Parathyroid adenoma (tissue), 2 donors: ENCODE measurements at regions not wholly inside any gene's neighbourhood (a gene's known extent, or its start where the extent isn't known, plus 50 kb on each side); places are given as distances from the start of the nearest gene placed in this dataset.

ENCODE experiments used
- H2AFZ ChIP-seq: fragments of 300-600 bp; sonication (generic); one replicate; pipeline ENCODE4 v1.7.0; 2017; ENCODE audit warnings: antibody characterized with exemption, mild to moderate bottlenecking
- H3K27ac ChIP-seq: fragments of 300-600 bp; sonication (generic); one replicate; pipeline ENCODE4 v1.7.0; 2017
- H3K27me3 ChIP-seq: fragments of 300-600 bp; sonication (generic); one replicate; pipeline ENCODE4 v1.7.0; 2017; ENCODE audit warnings: low read length; ENCODE audit not compliant: control insufficient read depth, insufficient read depth
- H3K36me3 ChIP-seq: fragments of 300-600 bp; sonication (generic); one replicate; pipeline ENCODE4 v1.7.0; 2017; ENCODE audit warnings: low read length; ENCODE audit not compliant: control insufficient read depth, insufficient read depth
- H3K4me1 ChIP-seq: fragments of 300-600 bp; sonication (generic); one replicate; pipeline ENCODE4 v1.7.0; 2017; ENCODE audit warnings: control low read depth
- H3K4me2 ChIP-seq: fragments of 300-600 bp; sonication (generic); one replicate; pipeline ENCODE4 v1.7.0; 2017; ENCODE audit warnings: low read length
- H3K4me3 ChIP-seq: fragments of 300-600 bp; sonication (generic); one replicate; pipeline ENCODE4 v1.7.0; 2017; ENCODE audit warnings: low read depth, low read length
- H3K79me2 ChIP-seq: fragments of 300-600 bp; sonication (generic); one replicate; pipeline ENCODE4 v1.7.0; 2017; ENCODE audit warnings: control low read depth
- H3K9ac ChIP-seq: fragments of 300-600 bp; sonication (generic); one replicate; pipeline ENCODE4 v1.7.0; 2017; ENCODE audit warnings: mild to moderate bottlenecking
- H3K9me3 ChIP-seq: fragments of 300-600 bp; sonication (generic); one replicate; pipeline ENCODE4 v1.7.0; 2017; ENCODE audit warnings: low read length; ENCODE audit not compliant: control insufficient read depth
- CTCF ChIP-seq: fragments of 300-600 bp; sonication (generic); IDR thresholded peaks from one replicate; pipeline ENCODE4 v1.7.0; 2017; ENCODE audit warnings: antibody characterized with exemption, mild to moderate bottlenecking
- donor health status: primary hyperparathyroidism.

- no peak overlapping the region for H3K27ac ChIP-seq
- TF ChIP-seq CTCF = no peak
- H3K36me3 ChIP-seq = no peaks in the 10 kb centered on the region
Measured at GRCh38 chr12:43107026-43107775, 444.8 kb downstream of the ADAMTS20 start.

GRCh38 chr12:43106355-43106754 is 445.6 kb downstream of the ADAMTS20 start:
- no peak overlapping the region for H2AFZ ChIP-seq
- peaks cover 11% of the 10 kb centered on the region for H3K4me1 ChIP-seq
- H3K9ac ChIP-seq = no peak overlapping the region
- no peak overlapping the region for H3K27ac ChIP-seq
- no peaks in the 10 kb centered on the region for H3K9me3 ChIP-seq
- no peaks in the 10 kb centered on the region for H3K79me2 ChIP-seq
- H3K27me3 ChIP-seq = no peaks in the 10 kb centered on the region
- no peak overlapping the region for H3K4me3 ChIP-seq
- no peaks in the 10 kb centered on the region for H3K36me3 ChIP-seq
- H3K4me2 ChIP-seq = no peak overlapping the region
- TF ChIP-seq CTCF = no peak

More at GRCh38 chr12:43107026-43107775, 444.8 kb downstream of the ADAMTS20 start:
- Histone ChIP-seq H3K9me3 (no peaks in the 10 kb centered on the region), H3K4me2 (no peak overlapping the region), H3K79me2 (no peaks in the 10 kb centered on the region), H3K27me3 (no peaks in the 10 kb centered on the region), H3K4me3 (no peak overlapping the region), H2AFZ (no peak overlapping the region), H3K9ac (no peak overlapping the region), H3K4me1 (peaks cover 11% of the 10 kb centered on the region)

- Histone ChIP-seq H3K79me2 (no peaks in the 10 kb centered on the region), H3K9ac (no peak overlapping the region), H3K4me3 (no peak overlapping the region), H3K4me1 (peaks cover 11% of the 10 kb centered on the region), H3K9me3 (no peaks in the 10 kb centered on the region), H3K27ac (no peak overlapping the region), H3K4me2 (peak overlapping the region; percentile 11), H3K27me3 (no peaks in the 10 kb centered on the region), H3K36me3 (no peaks in the 10 kb centered on the region), H2AFZ (no peak overlapping the region)
- TF ChIP-seq CTCF = no peak
Measured at GRCh38 chr12:43105426-43105981, 446.5 kb downstream of the ADAMTS20 start.

GRCh38 chr12:43104494-43104893 is 447.5 kb downstream of the ADAMTS20 start:
- no peaks in the 10 kb centered on the region for H3K36me3 ChIP-seq
- no peaks in the 10 kb centered on the region for H3K9me3 ChIP-seq
- TF ChIP-seq CTCF = no peak
- H3K27me3 ChIP-seq = no peaks in the 10 kb centered on the region
- H3K27ac ChIP-seq = no peak overlapping the region
- no peak overlapping the region for H3K4me2 ChIP-seq
- H3K4me3 ChIP-seq = no peak overlapping the region
- no peak overlapping the region for H3K9ac ChIP-seq
- peaks cover 11% of the 10 kb centered on the region for H3K4me1 ChIP-seq
- H2AFZ ChIP-seq = no peak overlapping the region
- H3K79me2 ChIP-seq = no peaks in the 10 kb centered on the region

GRCh38 chr12:43103866-43104265 is 448.1 kb downstream of the ADAMTS20 start:
- TF ChIP-seq CTCF = no peak
- no peaks in the 10 kb centered on the region for H3K9me3 ChIP-seq

More at GRCh38 chr12:43103866-43104265, 448.1 kb downstream of the ADAMTS20 start:
- Histone ChIP-seq H3K36me3 (no peaks in the 10 kb centered on the region), H3K4me2 (no peak overlapping the region), H3K4me1 (peaks cover 11% of the 10 kb centered on the region), H2AFZ (no peak overlapping the region), H3K4me3 (no peak overlapping the region), H3K79me2 (no peaks in the 10 kb centered on the region), H3K9ac (no peak overlapping the region), H3K27me3 (no peaks in the 10 kb centered on the region), H3K27ac (no peak overlapping the region)
